ENCODE measurements at regions not wholly inside any gene's neighbourhood (a gene's known extent, or its start where the extent isn't known, plus 50 kb on each side); places are given as distances from the start of the nearest gene placed in this dataset.

DNA sequence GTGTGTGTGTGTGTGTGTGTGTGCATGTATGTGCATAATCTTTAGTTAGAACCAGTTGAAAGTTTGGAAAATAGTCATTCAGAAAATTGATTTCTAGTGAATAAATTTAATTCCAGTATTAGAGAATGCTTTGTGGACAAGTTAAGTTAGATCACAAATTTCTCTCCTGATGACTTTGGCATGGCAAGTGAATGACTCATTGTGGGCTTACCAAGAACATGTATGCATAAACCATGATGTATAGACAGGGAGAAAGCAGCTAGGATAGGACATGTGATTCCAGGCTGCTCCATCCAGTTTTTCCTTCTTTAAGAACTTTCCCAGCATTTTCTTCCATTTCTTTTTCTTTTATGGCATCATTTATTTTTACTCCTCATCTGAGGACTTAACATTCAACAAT, 85.7 kb upstream of the SGCD start:
- Mint-ChIP-seq H3K27me3 (ENCODE audit: unreplicated experiment) (no peaks in the 10 kb centered on the region), H3K4me3 (ENCODE audit: unreplicated experiment) (no peak overlapping the region), H3K9me3 (ENCODE audit: unreplicated experiment) (no peaks in the 10 kb centered on the region), H3K4me1 (ENCODE audit: low read depth, unreplicated experiment) (peaks cover 16% of the 10 kb centered on the region), H3K27ac (ENCODE audit: unreplicated experiment) (no peak overlapping the region), H3K36me3 (ENCODE audit: unreplicated experiment) (no peaks in the 10 kb centered on the region)
- TF ChIP-seq, protein P1, sequence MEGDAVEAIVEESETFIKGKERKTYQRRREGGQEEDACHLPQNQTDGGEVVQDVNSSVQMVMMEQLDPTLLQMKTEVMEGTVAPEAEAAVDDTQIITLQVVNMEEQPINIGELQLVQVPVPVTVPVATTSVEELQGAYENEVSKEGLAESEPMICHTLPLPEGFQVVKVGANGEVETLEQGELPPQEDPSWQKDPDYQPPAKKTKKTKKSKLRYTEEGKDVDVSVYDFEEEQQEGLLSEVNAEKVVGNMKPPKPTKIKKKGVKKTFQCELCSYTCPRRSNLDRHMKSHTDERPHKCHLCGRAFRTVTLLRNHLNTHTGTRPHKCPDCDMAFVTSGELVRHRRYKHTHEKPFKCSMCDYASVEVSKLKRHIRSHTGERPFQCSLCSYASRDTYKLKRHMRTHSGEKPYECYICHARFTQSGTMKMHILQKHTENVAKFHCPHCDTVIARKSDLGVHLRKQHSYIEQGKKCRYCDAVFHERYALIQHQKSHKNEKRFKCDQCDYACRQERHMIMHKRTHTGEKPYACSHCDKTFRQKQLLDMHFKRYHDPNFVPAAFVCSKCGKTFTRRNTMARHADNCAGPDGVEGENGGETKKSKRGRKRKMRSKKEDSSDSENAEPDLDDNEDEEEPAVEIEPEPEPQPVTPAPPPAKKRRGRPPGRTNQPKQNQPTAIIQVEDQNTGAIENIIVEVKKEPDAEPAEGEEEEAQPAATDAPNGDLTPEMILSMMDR (IDR thresholded peaks at IDR 0.05; ENCODE audit: partially characterized antibody, unreplicated experiment): no peak
- no peak for DNase-seq

DNA sequence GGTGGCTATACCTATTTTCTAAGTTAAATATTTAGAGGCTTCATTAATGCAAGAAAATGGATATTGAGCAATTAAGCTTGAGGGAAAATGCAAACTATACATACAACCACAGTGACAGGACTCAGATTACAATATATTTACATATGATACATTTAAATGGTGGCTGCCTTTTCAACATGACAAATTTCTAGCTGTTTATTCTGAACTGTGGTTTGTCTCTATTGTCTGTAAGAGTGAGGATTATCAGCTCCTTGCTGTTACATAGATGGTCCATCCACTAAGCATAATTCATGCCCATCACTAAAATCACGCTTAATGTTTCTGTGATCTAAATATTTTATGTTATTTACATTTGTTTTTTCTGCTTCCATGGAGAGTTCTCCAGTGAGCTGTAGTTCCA, 81.1 kb upstream of the SGCD start:
- H3K4me3 Mint-ChIP-seq (ENCODE audit: unreplicated experiment): no peak overlapping the region
- H3K27ac Mint-ChIP-seq (ENCODE audit: unreplicated experiment): peak overlapping the region; percentile 13
- peaks cover 22% of the 10 kb centered on the region for H3K4me1 Mint-ChIP-seq (ENCODE audit: low read depth, unreplicated experiment)
- no peaks in the 10 kb centered on the region for H3K27me3 Mint-ChIP-seq (ENCODE audit: unreplicated experiment)
- no peaks in the 10 kb centered on the region for H3K36me3 Mint-ChIP-seq (ENCODE audit: unreplicated experiment)
- peaks cover 1% of the 10 kb centered on the region for H3K9me3 Mint-ChIP-seq (ENCODE audit: unreplicated experiment)
- DNase-seq: no peak
- TF ChIP-seq, protein P1 (IDR thresholded peaks at IDR 0.05; ENCODE audit: partially characterized antibody, unreplicated experiment): no peak

DNA sequence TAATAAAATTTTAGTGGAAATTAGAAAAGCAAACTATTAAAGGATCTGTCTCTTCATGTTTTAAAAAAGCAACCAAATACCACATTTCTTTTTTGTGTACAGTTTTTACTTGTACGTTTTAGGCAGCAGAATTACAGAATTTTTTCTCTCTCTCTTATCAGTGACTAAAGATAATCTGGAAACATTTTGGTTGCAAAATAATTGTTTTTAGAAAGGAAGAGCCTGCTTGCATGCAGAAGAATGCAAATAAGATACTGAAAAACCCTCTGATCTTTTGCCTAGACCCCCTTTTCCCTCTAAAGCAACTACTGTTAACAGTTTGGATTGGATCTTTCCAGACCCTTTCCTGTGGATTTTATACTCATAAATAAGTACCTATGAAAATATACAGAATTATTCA, 75.9 kb upstream of the SGCD start:
- DNase-seq: no peak
- Mint-ChIP-seq H3K36me3 (ENCODE audit: unreplicated experiment) (no peaks in the 10 kb centered on the region), H3K27me3 (ENCODE audit: unreplicated experiment) (no peaks in the 10 kb centered on the region), H3K4me1 (ENCODE audit: low read depth, unreplicated experiment) (peaks cover 10% of the 10 kb centered on the region), H3K9me3 (ENCODE audit: unreplicated experiment) (peaks cover 1% of the 10 kb centered on the region), H3K27ac (ENCODE audit: unreplicated experiment) (no peak overlapping the region), H3K4me3 (ENCODE audit: unreplicated experiment) (no peak overlapping the region)
- TF ChIP-seq, protein P1 (IDR thresholded peaks at IDR 0.05; ENCODE audit: partially characterized antibody, unreplicated experiment): no peak

DNA sequence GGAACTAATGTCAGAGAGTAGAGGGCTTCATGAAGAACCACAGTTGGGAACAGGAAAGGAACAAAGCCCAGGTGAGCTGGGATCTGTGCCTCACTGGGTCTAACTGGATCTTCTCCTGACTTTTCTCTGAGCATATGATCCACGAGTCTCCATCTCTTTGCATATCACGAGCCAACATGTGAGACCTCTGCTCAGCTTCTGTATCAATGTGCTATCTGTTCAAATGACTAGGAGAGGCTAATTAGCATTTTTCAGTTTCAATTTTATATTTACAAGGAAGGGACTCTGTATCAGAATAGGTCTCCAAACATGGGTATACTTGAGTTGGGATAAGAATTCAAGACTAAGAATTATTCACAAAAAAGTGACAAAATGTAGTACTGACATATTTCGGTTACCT, 73.8 kb upstream of the SGCD start:
- H3K4me3 Mint-ChIP-seq (ENCODE audit: unreplicated experiment): no peak overlapping the region
- H3K27ac Mint-ChIP-seq (ENCODE audit: unreplicated experiment): no peak overlapping the region
- TF ChIP-seq, protein P1 (IDR thresholded peaks at IDR 0.05; ENCODE audit: partially characterized antibody, unreplicated experiment): no peak
- no peak for DNase-seq
- H3K27me3 Mint-ChIP-seq (ENCODE audit: unreplicated experiment): no peaks in the 10 kb centered on the region
- H3K9me3 Mint-ChIP-seq (ENCODE audit: unreplicated experiment): peaks cover 1% of the 10 kb centered on the region
- peaks cover 1% of the 10 kb centered on the region for H3K4me1 Mint-ChIP-seq (ENCODE audit: low read depth, unreplicated experiment)
- no peaks in the 10 kb centered on the region for H3K36me3 Mint-ChIP-seq (ENCODE audit: unreplicated experiment)

DNA sequence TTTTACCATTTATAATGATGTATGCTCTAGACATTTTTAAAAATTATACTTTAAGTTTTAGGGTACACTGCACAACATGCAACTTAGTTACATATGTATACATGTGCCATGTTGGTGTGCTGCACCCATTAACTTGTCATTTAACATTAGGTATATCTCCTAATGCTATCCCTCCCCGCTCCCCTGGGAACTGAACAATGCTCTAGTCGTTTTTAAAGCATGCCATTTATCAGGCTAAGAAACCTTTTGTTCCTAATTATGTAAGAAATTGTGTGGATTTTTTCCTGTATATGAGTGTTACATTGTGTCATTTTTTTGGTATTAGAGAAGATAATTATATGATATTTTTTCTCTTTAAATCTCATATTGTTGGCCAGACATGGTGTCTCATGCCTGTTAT, 72.8 kb upstream of the SGCD start:
- TF ChIP-seq, protein P1 (IDR thresholded peaks at IDR 0.05; ENCODE audit: partially characterized antibody, unreplicated experiment): no peak
- Mint-ChIP-seq H3K9me3 (ENCODE audit: unreplicated experiment) (no peaks in the 10 kb centered on the region), H3K4me1 (ENCODE audit: low read depth, unreplicated experiment) (peaks cover 1% of the 10 kb centered on the region), H3K4me3 (ENCODE audit: unreplicated experiment) (no peak overlapping the region), H3K27ac (ENCODE audit: unreplicated experiment) (no peak overlapping the region), H3K27me3 (ENCODE audit: unreplicated experiment) (no peaks in the 10 kb centered on the region), H3K36me3 (ENCODE audit: unreplicated experiment) (no peaks in the 10 kb centered on the region)
- no peak for DNase-seq
